HUES6 (cell line): ENCODE measurements at regions not wholly inside any gene's neighbourhood (a gene's known extent, or its start where the extent isn't known, plus 50 kb on each side); places are given as distances from the start of the nearest gene placed in this dataset.

Experiments
- H3K27ac ChIP-seq: 2 replicates; pipeline ENCODE4 v1.7.0; 2013; ENCODE audit warnings: low read depth, mild to moderate bottlenecking, low read length, inconsistent platforms
- H3K27me3 ChIP-seq: 2 replicates; pipeline ENCODE4 v1.6.1; 2013; ENCODE audit warnings: low read length; ENCODE audit not compliant: control insufficient read depth, insufficient read depth
- H3K36me3 ChIP-seq: 2 replicates; pipeline ENCODE4 v1.6.1; 2013; ENCODE audit warnings: low read length; ENCODE audit not compliant: control insufficient read depth, insufficient read depth
- H3K4me1 ChIP-seq: 2 replicates; pipeline ENCODE4 v1.6.1; 2013; ENCODE audit warnings: low read length; ENCODE audit not compliant: control insufficient read depth, insufficient read depth
- H3K4me3 ChIP-seq: 2 replicates; pipeline ENCODE4 v1.5.1; 2013; ENCODE audit warnings: low read depth, low read length
- H3K9ac ChIP-seq: one replicate; pipeline ENCODE4 v1.6.1; 2013; ENCODE audit warnings: mild to moderate bottlenecking, low read length
- H3K9me3 ChIP-seq: 2 replicates; pipeline ENCODE4 v1.6.1; 2013; ENCODE audit warnings: low read depth, low read length; ENCODE audit not compliant: control insufficient read depth, insufficient read depth

GRCh38 chr13:70362820-70363570 is 254.7 kb upstream of the KLHL1 start:
- no peak overlapping the region for H3K27ac ChIP-seq
- no peaks in the 10 kb centered on the region for H3K27me3 ChIP-seq
- H3K4me3 ChIP-seq: no peak overlapping the region
- no peaks in the 10 kb centered on the region for H3K4me1 ChIP-seq
- no peaks in the 10 kb centered on the region for H3K36me3 ChIP-seq
- H3K9me3 ChIP-seq: no peaks in the 10 kb centered on the region
- no peak overlapping the region for H3K9ac ChIP-seq

- no peak overlapping the region for H3K27ac ChIP-seq
- H3K4me3 ChIP-seq: no peak overlapping the region
- H3K9ac ChIP-seq: no peak overlapping the region
- H3K36me3 ChIP-seq: no peaks in the 10 kb centered on the region
- H3K4me1 ChIP-seq: no peaks in the 10 kb centered on the region
- no peaks in the 10 kb centered on the region for H3K9me3 ChIP-seq
- no peaks in the 10 kb centered on the region for H3K27me3 ChIP-seq
Observed at GRCh38 chr13:70357031-70357430, 248.8 kb upstream of the KLHL1 start.

- Histone ChIP-seq H3K27ac (no peak overlapping the region), H3K27me3 (no peaks in the 10 kb centered on the region), H3K36me3 (no peaks in the 10 kb centered on the region), H3K4me1 (no peaks in the 10 kb centered on the region), H3K9me3 (no peaks in the 10 kb centered on the region), H3K9ac (no peak overlapping the region), H3K4me3 (no peak overlapping the region)
Observed at GRCh38 chr13:70353096-70353495, 244.8 kb upstream of the KLHL1 start.

DNA sequence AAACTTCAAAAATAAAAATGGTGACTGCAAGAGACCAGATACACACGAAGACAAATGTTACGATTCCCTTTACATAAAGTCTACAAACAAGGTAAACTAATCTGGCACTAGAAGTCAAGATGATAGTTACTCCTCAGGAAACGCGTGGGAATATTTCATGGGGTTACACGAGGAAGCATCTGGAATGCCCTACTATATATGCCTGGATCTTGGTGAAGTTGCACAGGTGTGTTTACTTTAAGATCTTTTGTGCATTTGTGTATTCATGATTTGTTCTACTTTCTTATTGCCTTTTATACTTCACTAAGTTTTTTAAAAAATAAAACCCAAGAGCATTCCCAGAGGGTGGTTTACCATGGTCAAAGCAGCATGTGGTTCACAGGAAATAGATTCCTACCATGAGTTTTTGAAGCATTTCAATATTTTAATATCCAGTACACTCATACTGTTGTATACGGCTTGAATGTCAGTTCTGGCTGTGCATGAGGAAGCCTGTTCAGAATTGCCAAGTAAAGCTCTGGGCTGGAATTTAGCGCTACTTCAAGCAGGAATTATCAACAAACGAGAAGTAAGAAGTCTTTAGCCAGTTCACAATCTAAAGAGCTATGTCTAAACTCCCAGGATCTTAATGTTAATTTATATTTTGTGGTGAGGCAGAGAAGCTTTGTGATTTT is 239.8 kb upstream of the KLHL1 start:
- Histone ChIP-seq H3K4me1 (no peaks in the 10 kb centered on the region), H3K36me3 (no peaks in the 10 kb centered on the region), H3K27me3 (no peaks in the 10 kb centered on the region), H3K27ac (no peak overlapping the region), H3K4me3 (no peak overlapping the region), H3K9ac (no peak overlapping the region), H3K9me3 (no peaks in the 10 kb centered on the region)

- Histone ChIP-seq H3K27me3 (no peaks in the 10 kb centered on the region), H3K9me3 (no peaks in the 10 kb centered on the region), H3K27ac (no peak overlapping the region), H3K4me3 (no peak overlapping the region), H3K9ac (no peak overlapping the region), H3K36me3 (no peaks in the 10 kb centered on the region), H3K4me1 (no peaks in the 10 kb centered on the region)
Observed at GRCh38 chr13:70339738-70340137, 231.5 kb upstream of the KLHL1 start.

- H3K9ac ChIP-seq: no peak overlapping the region
- no peaks in the 10 kb centered on the region for H3K36me3 ChIP-seq
- H3K9me3 ChIP-seq: no peaks in the 10 kb centered on the region
- H3K27ac ChIP-seq: no peak overlapping the region
- H3K4me3 ChIP-seq: no peak overlapping the region
- H3K4me1 ChIP-seq: no peaks in the 10 kb centered on the region
- no peaks in the 10 kb centered on the region for H3K27me3 ChIP-seq
Observed at GRCh38 chr13:70338609-70339008, 230.4 kb upstream of the KLHL1 start.

DNA sequence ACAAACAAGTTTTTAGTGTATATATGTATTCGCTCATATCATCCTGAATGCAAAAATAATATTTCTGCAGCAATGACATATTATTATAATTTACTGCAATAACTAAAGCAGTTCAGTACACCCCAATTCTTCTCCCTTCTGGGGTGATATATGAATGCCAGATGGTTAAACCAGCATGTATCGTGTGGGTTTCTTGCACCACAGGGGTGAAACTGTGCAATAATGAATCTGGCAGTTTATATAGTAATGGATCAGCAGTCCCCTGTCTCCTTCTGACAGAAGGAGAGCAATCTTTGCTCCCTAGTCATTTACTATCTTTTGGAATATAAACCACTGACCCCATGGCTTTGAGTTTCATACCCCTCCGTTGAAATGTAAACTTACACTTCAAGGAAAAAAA is 228.6 kb upstream of the KLHL1 start:
- H3K4me3 ChIP-seq: no peak overlapping the region
- no peaks in the 10 kb centered on the region for H3K4me1 ChIP-seq
- H3K9ac ChIP-seq: no peak overlapping the region
- no peaks in the 10 kb centered on the region for H3K9me3 ChIP-seq
- no peaks in the 10 kb centered on the region for H3K27me3 ChIP-seq
- H3K36me3 ChIP-seq: no peaks in the 10 kb centered on the region
- H3K27ac ChIP-seq: no peak overlapping the region

DNA sequence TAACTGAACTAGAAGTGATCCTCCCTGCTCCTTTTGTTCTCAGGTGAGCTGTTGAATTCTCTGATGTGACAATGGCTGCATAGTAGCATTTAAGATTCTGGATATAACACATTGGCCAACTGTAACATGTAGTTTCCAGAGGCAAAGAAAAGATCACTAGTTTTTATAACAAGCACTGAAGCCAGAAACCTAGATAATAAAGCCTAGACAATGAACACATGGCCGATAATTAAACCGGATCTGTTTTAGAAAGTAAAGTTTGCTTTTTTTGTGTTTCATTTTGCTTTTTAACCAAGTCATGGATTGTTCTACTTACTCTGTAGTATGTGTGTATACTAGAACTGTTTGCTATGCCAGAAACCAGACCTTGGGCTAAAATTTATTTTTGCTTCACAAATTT is 225.5 kb upstream of the KLHL1 start:
- Histone ChIP-seq H3K27ac (no peak overlapping the region), H3K4me1 (no peaks in the 10 kb centered on the region), H3K27me3 (no peaks in the 10 kb centered on the region), H3K4me3 (no peak overlapping the region), H3K36me3 (no peaks in the 10 kb centered on the region), H3K9ac (no peak overlapping the region), H3K9me3 (no peaks in the 10 kb centered on the region)

GRCh38 chr13:70330697-70331361 is 222.6 kb upstream of the KLHL1 start:
- no peaks in the 10 kb centered on the region for H3K27me3 ChIP-seq
- no peak overlapping the region for H3K9ac ChIP-seq
- H3K4me1 ChIP-seq: no peaks in the 10 kb centered on the region
- no peaks in the 10 kb centered on the region for H3K9me3 ChIP-seq
- no peaks in the 10 kb centered on the region for H3K36me3 ChIP-seq
- H3K27ac ChIP-seq: no peak overlapping the region
- no peak overlapping the region for H3K4me3 ChIP-seq

- Histone ChIP-seq H3K4me1 (no peaks in the 10 kb centered on the region), H3K27me3 (no peaks in the 10 kb centered on the region), H3K27ac (no peak overlapping the region), H3K4me3 (no peak overlapping the region), H3K36me3 (no peaks in the 10 kb centered on the region), H3K9me3 (no peaks in the 10 kb centered on the region), H3K9ac (no peak overlapping the region)
Observed at GRCh38 chr13:70324519-70324918, 216.3 kb upstream of the KLHL1 start.

GRCh38 chr13:70311191-70311590 is 202.9 kb upstream of the KLHL1 start:
- no peaks in the 10 kb centered on the region for H3K36me3 ChIP-seq
- H3K4me3 ChIP-seq: no peak overlapping the region
- no peak overlapping the region for H3K9ac ChIP-seq
- no peaks in the 10 kb centered on the region for H3K4me1 ChIP-seq
- no peaks in the 10 kb centered on the region for H3K9me3 ChIP-seq
- H3K27me3 ChIP-seq: no peaks in the 10 kb centered on the region
- H3K27ac ChIP-seq: no peak overlapping the region
